ENCODE measurements at regions not wholly inside any gene's neighbourhood (a gene's known extent, or its start where the extent isn't known, plus 50 kb on each side); places are given as distances from the start of the nearest gene placed in this dataset.
"Not testable (repeated sequence)": the region's sequence is repeated elsewhere in the genome, so short reads cannot be mapped to it uniquely, and the experiment has no call there.

DNA sequence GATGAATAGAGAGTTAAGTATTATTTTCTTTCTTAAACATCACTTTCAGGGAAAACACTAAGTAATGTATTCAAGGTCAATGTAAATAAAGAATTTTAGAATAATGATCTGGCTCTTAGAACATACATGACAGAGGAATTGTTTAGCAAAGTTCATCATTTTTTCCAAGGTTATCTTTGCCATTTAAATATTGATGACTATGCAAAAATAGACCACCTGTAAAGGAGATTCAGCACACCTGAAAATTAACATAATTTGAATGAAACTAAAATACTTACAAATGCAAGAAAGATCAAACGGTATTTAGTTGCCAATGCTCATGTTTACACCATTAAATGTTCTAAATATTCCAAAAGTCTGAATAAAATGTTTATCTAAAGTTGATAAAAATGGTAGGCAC lies 782.6 kb upstream of the CHORDC1 start:
- in situ Hi-C loops (cut with MboI; ENCODE audit: low pct_unique_long_range_greater_than_20kb in 2 of 9, low sequenced_read_pairs in 9 of 9, unreplicated experiment in 9 of 9), result no loop called here
- peaks cover 0 to 5% of the 10 kb centered on the region in 2 donors for H3K4me1 ChIP-seq (replicated peaks in 1 of 2)
- 0 to 100% (median 40%) methylated on average over 1 of the region's 1 CpG for WGBS, 10 experiments
- ATAC-seq (replicated peaks in 6 of 8), result no peak
- no peak overlapping the region for H3K4me3 ChIP-seq
- no peak overlapping the region for H3K27ac ChIP-seq

DNA sequence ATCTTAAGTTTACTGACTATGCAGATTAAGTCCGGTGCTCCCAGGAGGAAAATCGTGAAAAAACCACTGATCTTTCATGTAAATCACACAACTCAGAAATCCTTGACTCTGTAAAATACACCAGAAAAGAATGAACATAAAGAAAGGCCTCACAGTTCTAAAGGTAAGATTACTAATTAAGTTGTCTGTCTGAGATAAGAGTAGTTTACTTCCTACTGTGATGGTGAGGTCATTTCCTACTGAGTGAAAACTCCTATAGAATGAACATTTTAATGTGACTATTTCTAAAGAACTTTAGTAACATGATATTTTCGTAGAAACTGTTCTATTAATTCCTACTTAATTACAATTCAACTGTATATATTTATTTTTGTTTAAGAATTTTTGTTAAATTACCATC lies 774.4 kb upstream of the CHORDC1 start:
- no peak for ATAC-seq (replicated peaks in 6 of 8)
- WGBS, 10 experiments, result 0 to 72% (median 34%) methylated on average over 1 to 3 of the region's 3 CpGs
- no peaks in the 10 kb centered on the region for H3K4me1 ChIP-seq (replicated peaks in 1 of 2)
- in situ Hi-C loops (cut with MboI; ENCODE audit: low pct_unique_long_range_greater_than_20kb in 2 of 9, low sequenced_read_pairs in 9 of 9, unreplicated experiment in 9 of 9), result no loop called here
- H3K27ac ChIP-seq, result no peak overlapping the region
- no peak overlapping the region for H3K4me3 ChIP-seq

DNA sequence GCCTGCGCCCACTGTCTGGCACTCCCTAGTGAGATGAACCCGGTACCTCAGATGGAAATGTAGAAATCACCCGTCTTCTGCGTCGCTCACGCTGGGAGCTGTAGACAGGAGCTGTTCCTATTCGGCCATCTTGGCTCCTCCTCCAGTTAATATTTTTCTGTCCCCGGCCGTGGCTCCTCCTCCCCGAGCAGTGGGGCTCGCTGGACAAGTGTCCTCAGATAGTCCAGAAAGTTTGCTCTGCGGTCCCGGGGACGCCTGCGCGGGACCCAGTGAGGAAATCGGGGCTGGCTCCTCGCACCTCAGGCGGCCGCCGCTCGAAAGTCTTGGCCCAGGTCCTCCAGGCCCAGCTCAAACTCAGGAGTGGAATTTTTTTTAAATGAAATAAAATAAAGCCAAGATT lies 749.3 kb upstream of the CHORDC1 start:
- 0% methylated on average over 1 of the region's 22 CpGs; no CpG with 5 or more reads in 9 of the 10 experiments for WGBS, 10 experiments
- in situ Hi-C loops (cut with MboI; ENCODE audit: low pct_unique_long_range_greater_than_20kb in 2 of 9, low sequenced_read_pairs in 9 of 9, unreplicated experiment in 9 of 9); ATAC-seq (replicated peaks in 6 of 8); H3K4me3 ChIP-seq; H3K4me1 ChIP-seq (replicated peaks in 1 of 2); H3K27ac ChIP-seq: not testable (repeated sequence)

DNA sequence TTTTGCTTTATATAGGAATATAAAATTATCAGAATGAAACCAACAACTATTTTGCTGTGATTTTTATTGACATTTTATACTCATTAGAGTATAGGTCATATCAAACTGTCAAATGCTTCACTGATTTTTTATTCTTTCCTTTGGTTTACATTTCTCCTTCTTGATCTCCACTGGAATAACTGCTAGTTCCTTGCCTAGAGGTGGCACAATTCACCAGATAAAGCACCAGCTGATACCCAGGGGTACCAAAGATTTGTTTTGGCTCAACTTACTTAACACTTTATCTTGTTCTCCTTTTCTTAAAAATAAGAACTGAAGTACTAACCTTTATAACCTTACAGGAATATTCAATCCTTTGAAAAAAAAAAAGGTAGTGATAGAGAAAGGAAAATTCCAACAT lies 725.1 kb upstream of the CHORDC1 start:
- Histone ChIP-seq H3K27ac (no peak overlapping the region), H3K4me3 (no peak overlapping the region), H3K4me1 (replicated peaks in 1 of 2) (no peaks in the 10 kb centered on the region)
- in situ Hi-C loops (cut with MboI; ENCODE audit: low pct_unique_long_range_greater_than_20kb in 2 of 9, low sequenced_read_pairs in 9 of 9, unreplicated experiment in 9 of 9), result no loop called here
- no peak for ATAC-seq (replicated peaks in 6 of 8)

DNA sequence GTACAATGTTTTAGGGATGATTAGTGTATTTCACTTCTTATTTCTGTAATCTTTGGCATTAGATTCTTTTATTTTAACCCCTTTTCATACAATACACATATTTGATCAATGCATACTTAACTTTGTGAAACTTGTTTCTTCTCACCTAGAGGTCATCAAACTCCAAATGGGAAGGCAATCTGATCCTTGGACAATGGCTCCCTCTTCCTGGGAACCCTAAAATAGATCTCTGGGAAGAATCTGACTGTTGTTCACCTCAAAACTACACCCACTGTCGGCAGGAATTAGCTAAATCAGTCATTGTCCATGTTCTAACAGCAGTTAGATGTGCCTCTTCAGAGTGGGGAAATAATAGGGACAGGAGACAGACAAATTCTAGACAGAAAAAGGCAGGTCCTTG lies 707.4 kb upstream of the CHORDC1 start:
- ATAC-seq (replicated peaks in 6 of 8), result no peak
- Histone ChIP-seq H3K4me1 (replicated peaks in 1 of 2) (no peaks in the 10 kb centered on the region), H3K4me3 (no peak overlapping the region), H3K27ac (no peak overlapping the region)
- 20 to 100% (median 71%) methylated on average over 1 of the region's 1 CpG; no CpG with 5 or more reads in 6 of the 10 experiments for WGBS, 10 experiments
- in situ Hi-C loops (cut with MboI; ENCODE audit: low pct_unique_long_range_greater_than_20kb in 2 of 9, low sequenced_read_pairs in 9 of 9, unreplicated experiment in 9 of 9), result no loop called here

DNA sequence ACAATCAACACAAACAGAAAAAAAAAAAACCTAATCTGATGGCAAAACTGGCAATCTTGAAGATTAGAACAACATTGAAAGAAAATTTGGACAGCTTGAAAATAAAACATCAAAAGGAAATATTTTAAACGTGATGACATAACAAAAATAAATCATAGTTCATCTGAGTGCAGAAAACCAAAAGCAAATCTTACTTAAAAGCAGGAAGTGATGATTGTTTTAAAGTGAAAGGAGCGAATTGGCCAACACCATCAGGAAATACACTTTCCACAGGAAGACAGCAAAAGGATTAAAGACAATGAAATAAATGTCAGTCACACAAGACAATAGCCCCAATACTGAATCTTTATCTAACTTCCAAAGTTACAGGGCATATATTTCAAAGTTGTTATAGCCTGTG lies 696.5 kb upstream of the CHORDC1 start:
- no peaks in the 10 kb centered on the region for H3K4me1 ChIP-seq (replicated peaks in 1 of 2)
- ATAC-seq (replicated peaks in 6 of 8), result no peak
- in situ Hi-C loops (cut with MboI; ENCODE audit: low pct_unique_long_range_greater_than_20kb in 2 of 9, low sequenced_read_pairs in 9 of 9, unreplicated experiment in 9 of 9), result no loop called here
- no peak overlapping the region for H3K4me3 ChIP-seq
- 0 to 100% (median 37%) methylated on average over 1 to 2 of the region's 2 CpGs for WGBS, 10 experiments
- no peak overlapping the region for H3K27ac ChIP-seq

DNA sequence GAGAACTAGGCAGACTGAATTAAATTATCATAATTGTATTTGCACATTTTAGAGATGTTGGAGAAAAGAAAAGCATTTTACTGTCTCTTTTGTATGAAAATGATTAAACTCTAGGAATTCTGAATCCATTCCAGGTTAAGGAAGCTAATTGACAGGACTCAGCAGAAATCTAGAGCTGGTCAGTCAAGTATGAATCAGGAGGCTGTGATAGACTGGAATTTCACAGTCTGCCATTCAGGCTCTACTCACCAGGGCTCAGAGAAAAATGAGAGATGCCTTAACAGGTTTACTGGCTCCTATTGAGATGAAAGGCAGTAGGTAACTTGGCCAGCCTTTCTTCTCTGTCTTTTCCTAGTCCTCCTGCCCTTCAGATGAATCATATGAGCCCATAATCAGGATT lies 693.9 kb upstream of the CHORDC1 start:
- Histone ChIP-seq H3K4me1 (replicated peaks in 1 of 2) (no peaks in the 10 kb centered on the region), H3K4me3 (no peak overlapping the region), H3K27ac (no peak overlapping the region)
- in situ Hi-C loops (cut with MboI; ENCODE audit: low pct_unique_long_range_greater_than_20kb in 2 of 9, low sequenced_read_pairs in 9 of 9, unreplicated experiment in 9 of 9), result no loop called here
- no peak for ATAC-seq (replicated peaks in 6 of 8)

DNA sequence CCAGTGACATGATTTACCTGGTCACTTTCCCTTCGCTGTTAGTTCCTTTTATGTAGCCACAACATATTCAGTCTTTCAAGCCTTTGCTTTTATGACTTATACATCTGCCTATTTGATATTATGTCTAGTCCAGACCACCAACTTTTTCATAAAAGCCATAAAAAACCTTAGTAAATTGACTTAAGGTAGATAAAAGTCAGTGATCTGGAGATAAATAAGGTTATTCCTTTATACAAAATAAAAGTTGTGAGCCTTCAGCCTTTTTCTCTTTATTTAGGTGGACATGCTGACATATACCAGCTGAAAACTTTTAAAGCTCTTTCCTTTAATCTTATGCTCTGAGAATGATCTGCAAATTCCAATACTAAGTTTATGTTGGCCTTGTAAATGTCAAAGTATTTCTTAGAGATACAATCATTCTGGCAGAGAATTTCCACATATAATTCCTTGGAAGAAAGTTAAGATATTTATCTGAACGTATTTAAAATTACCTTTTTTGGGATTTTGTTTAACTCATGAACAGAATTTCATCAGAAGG lies 690.4 kb upstream of the CHORDC1 start:
- no peak for ATAC-seq (replicated peaks in 6 of 8)
- H3K4me1 ChIP-seq (replicated peaks in 1 of 2), result no peaks in the 10 kb centered on the region
- no peak overlapping the region for H3K4me3 ChIP-seq
- in situ Hi-C loops (cut with MboI; ENCODE audit: low pct_unique_long_range_greater_than_20kb in 2 of 9, low sequenced_read_pairs in 9 of 9, unreplicated experiment in 9 of 9), result no loop called here
- no peak overlapping the region for H3K27ac ChIP-seq
- 0 to 96% (median 75%) methylated on average over 1 to 2 of the region's 2 CpGs; no CpG with 5 or more reads in 1 of the 10 experiments for WGBS, 10 experiments

DNA sequence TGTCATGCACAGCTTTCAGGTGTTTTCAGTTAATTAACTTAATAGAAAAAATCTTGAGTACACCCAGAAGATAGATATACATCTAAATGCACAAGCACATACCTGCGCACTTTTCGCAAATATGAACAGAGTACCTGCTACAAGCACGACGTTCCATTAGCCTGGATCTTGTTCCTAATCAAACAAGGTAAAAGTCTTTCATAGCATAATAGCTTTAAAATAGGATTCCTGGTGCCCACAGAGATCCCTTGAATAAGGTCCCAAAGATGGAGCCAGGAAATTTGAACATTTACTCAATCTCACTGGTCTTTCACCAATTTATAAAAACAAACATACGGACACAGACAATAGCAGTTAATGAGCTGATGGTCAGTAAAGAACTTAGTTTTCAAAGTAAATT lies 689.8 kb upstream of the CHORDC1 start:
- H3K4me3 ChIP-seq, result no peak overlapping the region
- in situ Hi-C loops (cut with MboI; ENCODE audit: low pct_unique_long_range_greater_than_20kb in 2 of 9, low sequenced_read_pairs in 9 of 9, unreplicated experiment in 9 of 9), result no loop called here
- no peak overlapping the region for H3K27ac ChIP-seq
- 17 to 100% (median 87%) methylated on average over 1 to 5 of the region's 5 CpGs; no CpG with 5 or more reads in 1 of the 10 experiments for WGBS, 10 experiments
- no peaks in the 10 kb centered on the region for H3K4me1 ChIP-seq (replicated peaks in 1 of 2)
- ATAC-seq (replicated peaks in 6 of 8), result no peak

DNA sequence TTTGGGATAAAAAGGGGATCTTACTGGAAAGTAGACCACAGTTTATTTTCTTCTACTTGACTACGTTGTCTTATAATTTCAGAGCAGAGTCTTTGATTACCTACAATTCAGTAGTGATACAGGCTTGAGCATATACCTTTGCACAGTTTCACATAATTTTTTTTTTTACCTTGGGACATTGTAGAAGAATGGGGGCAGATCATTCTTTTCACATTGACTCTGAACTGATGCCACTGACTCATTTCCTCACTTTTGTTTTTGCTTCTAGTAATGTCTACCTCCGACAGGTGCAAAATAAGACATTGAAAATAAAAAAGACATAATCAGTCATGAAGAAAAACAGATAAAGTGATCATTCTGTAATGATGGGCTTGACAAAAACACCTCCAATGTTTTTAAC lies 688.3 kb upstream of the CHORDC1 start:
- WGBS, 10 experiments, result 0 to 100% (median 78%) methylated on average over 1 to 2 of the region's 2 CpGs
- no peak for ATAC-seq (replicated peaks in 6 of 8)
- in situ Hi-C loops (cut with MboI; ENCODE audit: low pct_unique_long_range_greater_than_20kb in 2 of 9, low sequenced_read_pairs in 9 of 9, unreplicated experiment in 9 of 9), result no loop called here
- H3K27ac ChIP-seq, result no peak overlapping the region
- H3K4me3 ChIP-seq, result no peak overlapping the region
- H3K4me1 ChIP-seq (replicated peaks in 1 of 2), result no peaks in the 10 kb centered on the region

DNA sequence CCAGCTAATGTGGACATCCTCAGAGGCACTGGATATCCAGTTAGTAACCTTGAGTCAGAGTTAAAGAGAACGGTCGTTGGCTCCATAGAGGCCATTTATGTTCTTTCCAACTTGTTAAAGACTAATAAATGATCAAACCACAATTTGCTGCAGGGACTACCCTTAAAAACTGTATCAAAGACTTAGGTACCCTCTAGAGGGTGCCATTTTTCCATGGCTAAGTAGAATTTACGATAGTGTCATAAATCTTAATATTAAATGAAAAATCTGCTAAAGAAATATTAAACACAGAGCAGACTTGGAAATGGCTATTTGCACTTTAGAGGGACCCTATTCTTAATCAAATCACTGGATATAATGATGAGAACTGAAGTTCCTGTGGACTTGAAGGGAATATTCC lies 685.2 kb upstream of the CHORDC1 start:
- ATAC-seq (replicated peaks in 6 of 8), result no peak
- WGBS, 10 experiments, result 0 to 100% (median 62%) methylated on average over 1 to 3 of the region's 3 CpGs
- in situ Hi-C loops (cut with MboI; ENCODE audit: low pct_unique_long_range_greater_than_20kb in 2 of 9, low sequenced_read_pairs in 9 of 9, unreplicated experiment in 9 of 9), result no loop called here
- Histone ChIP-seq H3K4me1 (replicated peaks in 1 of 2) (no peaks in the 10 kb centered on the region), H3K4me3 (no peak overlapping the region), H3K27ac (no peak overlapping the region)

DNA sequence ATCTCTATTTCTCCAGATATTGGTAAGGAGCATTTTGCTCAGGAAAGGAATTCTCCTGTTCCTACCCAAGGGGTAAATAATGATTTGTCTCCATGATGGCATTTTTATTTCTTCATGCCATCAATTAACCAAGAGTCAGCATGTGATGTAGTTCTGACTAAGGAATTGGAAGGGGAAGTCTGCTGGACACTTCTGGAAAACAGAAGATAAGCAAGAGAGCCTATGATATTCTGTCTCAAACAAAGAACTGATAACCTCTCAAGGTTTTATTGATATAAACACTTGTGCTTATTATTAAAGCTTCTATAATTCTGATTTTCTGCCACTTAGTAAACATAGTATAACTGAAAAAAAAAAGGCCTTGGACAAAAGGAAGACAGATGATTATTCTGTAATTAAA lies 673.0 kb upstream of the CHORDC1 start:
- Histone ChIP-seq H3K4me1 (replicated peaks in 1 of 2) (no peaks in the 10 kb centered on the region), H3K4me3 (no peak overlapping the region), H3K27ac (no peak overlapping the region)
- ATAC-seq (replicated peaks in 6 of 8), result no peak
- in situ Hi-C loops (cut with MboI; ENCODE audit: low pct_unique_long_range_greater_than_20kb in 2 of 9, low sequenced_read_pairs in 9 of 9, unreplicated experiment in 9 of 9), result no loop called here

DNA sequence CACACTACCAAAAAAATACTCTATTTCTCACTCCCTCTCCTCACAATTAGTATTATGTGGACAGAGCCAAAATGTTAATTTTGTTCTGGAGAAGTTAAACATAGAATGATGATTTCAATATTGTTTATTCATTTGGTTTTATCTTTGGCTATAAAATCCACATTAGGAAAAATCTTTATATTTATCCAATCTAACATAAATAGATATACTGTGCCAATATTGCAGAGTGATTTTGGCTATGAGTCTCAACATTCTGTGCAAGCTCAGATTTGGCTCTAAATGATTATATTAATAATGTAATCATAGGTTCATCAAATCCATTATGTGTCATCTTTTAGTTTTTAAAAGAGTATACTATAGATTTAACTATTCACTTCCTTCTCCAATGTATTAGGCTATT lies 667.5 kb upstream of the CHORDC1 start:
- in situ Hi-C loops (cut with MboI; ENCODE audit: low pct_unique_long_range_greater_than_20kb in 2 of 9, low sequenced_read_pairs in 9 of 9, unreplicated experiment in 9 of 9), result no loop called here
- Histone ChIP-seq H3K4me3 (no peak overlapping the region), H3K4me1 (replicated peaks in 1 of 2) (no peaks in the 10 kb centered on the region), H3K27ac (no peak overlapping the region)
- no peak for ATAC-seq (replicated peaks in 6 of 8)

DNA sequence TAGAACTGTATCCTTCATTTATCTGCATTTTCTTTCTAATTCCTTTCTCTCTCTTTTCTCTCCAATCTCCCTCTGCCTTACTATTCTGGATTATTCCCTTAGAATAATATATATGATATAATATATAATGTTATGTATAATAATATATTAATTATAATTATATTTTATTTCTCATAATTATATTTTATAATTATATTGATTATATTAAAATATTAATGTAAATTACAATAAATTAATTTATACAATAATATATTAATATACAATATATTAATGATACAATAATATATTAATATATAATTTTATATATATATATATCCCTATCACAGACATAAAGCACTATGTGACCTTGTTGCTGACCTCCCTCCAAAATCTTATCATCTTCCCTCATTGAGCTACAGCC lies 661.3 kb upstream of the CHORDC1 start:
- H3K4me3 ChIP-seq, result no peak overlapping the region
- in situ Hi-C loops (cut with MboI; ENCODE audit: low pct_unique_long_range_greater_than_20kb in 2 of 9, low sequenced_read_pairs in 9 of 9, unreplicated experiment in 9 of 9), result no loop called here

DNA sequence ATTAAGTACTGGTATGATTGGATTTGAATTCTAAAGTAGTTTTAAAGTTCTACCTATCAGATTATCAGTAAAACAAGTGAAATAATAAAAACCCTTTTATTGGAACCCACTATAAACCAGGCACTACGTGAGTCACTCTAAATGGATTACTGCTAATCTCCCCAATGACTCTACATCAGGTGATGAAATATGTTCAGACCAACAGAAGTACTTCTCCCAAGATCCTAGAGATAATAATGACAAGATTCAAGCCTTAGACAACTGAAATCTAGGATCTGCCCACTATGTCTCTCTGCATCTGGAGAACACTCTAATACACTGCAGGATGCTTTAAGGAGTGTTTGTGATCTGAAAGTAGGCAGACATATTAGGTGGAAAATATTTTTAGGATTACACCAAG lies 652.1 kb upstream of the CHORDC1 start:
- ATAC-seq (replicated peaks in 6 of 8), result peak in 1 of 8 experiments; percentile 42
- Histone ChIP-seq H3K4me1 (replicated peaks in 1 of 2) (no peaks in the 10 kb centered on the region), H3K27ac (no peak overlapping the region), H3K4me3 (no peak overlapping the region)
- WGBS, 10 experiments, result 0 to 100% (median 83%) methylated on average over 1 of the region's 1 CpG; no CpG with 5 or more reads in 2 of the 10 experiments
- in situ Hi-C loops (cut with MboI; ENCODE audit: low pct_unique_long_range_greater_than_20kb in 2 of 9, low sequenced_read_pairs in 9 of 9, unreplicated experiment in 9 of 9), result no loop called here

More for the DNA sequence above, 661.3 kb upstream of the CHORDC1 start:
- no peak overlapping the region for H3K27ac ChIP-seq
- no peak for ATAC-seq (replicated peaks in 6 of 8)
- no peaks in the 10 kb centered on the region for H3K4me1 ChIP-seq (replicated peaks in 1 of 2)
